CD14-positive monocyte (primary cell): ENCODE measurements at regions not wholly inside any gene's neighbourhood (a gene's known extent, or its start where the extent isn't known, plus 50 kb on each side); places are given as distances from the start of the nearest gene placed in this dataset.

Experiments
- DNase-seq, 3 donors: peaks; one replicate each; pipeline ENCODE4 v3.0.0-alpha.2; 2011 to 2022
- H2AFZ ChIP-seq: 2 replicates; pipeline ENCODE4 v1.6.0; 2012; ENCODE audit warnings: mild to moderate bottlenecking, low read depth, low read length, inconsistent platforms; ENCODE audit not compliant: insufficient read depth, poor library complexity, severe bottlenecking
- H3K27ac ChIP-seq, 2 donors: 1 replicate in 1 of 2; 2 replicates in 1 of 2; pipeline ENCODE4 v1.5.1; 2012 to 2013; ENCODE audit warnings: low read length in 2 of 2, control low read depth in 1 of 2, inconsistent platforms in 1 of 2, low read depth in 1 of 2, mild to moderate bottlenecking in 1 of 2
- H3K27me3 ChIP-seq, 2 donors: one replicate each; pipeline versions ENCODE4 v1.6.0 to v1.6.1; 2011 to 2013; ENCODE audit warnings: low read length in 2 of 2; ENCODE audit not compliant: control insufficient read depth in 2 of 2, insufficient read depth in 2 of 2
- H3K36me3 ChIP-seq, 2 donors: replicated peaks in 1 of 2; 1 replicate in 1 of 2; 2 replicates in 1 of 2; pipeline versions ENCODE4 v1.5.1 to v1.6.1; 2012 to 2013; ENCODE audit warnings: low read length in 2 of 2, control low read depth in 1 of 2, inconsistent platforms in 1 of 2, mild to moderate bottlenecking in 1 of 2; ENCODE audit not compliant: insufficient read depth in 2 of 2, control insufficient read depth in 1 of 2
- H3K4me1 ChIP-seq, 2 donors: 1 replicate in 1 of 2; 2 replicates in 1 of 2; pipeline versions ENCODE4 v1.5.1 to v1.6.1; 2012 to 2013; ENCODE audit warnings: low read length in 2 of 2, control low read depth in 1 of 2, inconsistent platforms in 1 of 2, mild to moderate bottlenecking in 1 of 2, moderate library complexity in 1 of 2; ENCODE audit not compliant: insufficient read depth in 2 of 2, control insufficient read depth in 1 of 2
- H3K4me2 ChIP-seq: replicated peaks from 2 replicates; pipeline ENCODE3; 2012; ENCODE audit warnings: low read length, moderate library complexity, mild to moderate bottlenecking; ENCODE audit not compliant: poor library complexity, severe bottlenecking; ENCODE audit errors: extremely low read depth
- H3K4me3 ChIP-seq, 3 experiments: fragments of 200-600 bp in 1 of 3; sonication (generic) in 1 of 3; replicated peaks in 1 of 3; 1 replicate in 2 of 3; 2 replicates in 1 of 3; pipeline ENCODE4 v1.5.1; 2011 to 2013; ENCODE audit warnings: low read length in 3 of 3, mild to moderate bottlenecking in 3 of 3, control low read depth in 2 of 3, low read depth in 2 of 3, inconsistent platforms in 1 of 3, moderate library complexity in 1 of 3
- H3K79me2 ChIP-seq: 2 replicates; pipeline ENCODE4 v1.6.0; 2012; ENCODE audit warnings: mild to moderate bottlenecking, control low read depth, inconsistent platforms, low read length, moderate library complexity; ENCODE audit not compliant: insufficient read depth
- H3K9ac ChIP-seq: 2 replicates; pipeline ENCODE4 v1.6.0; 2017; ENCODE audit warnings: low read length, mild to moderate bottlenecking; ENCODE audit not compliant: insufficient read depth, poor library complexity, severe bottlenecking
- H3K9me3 ChIP-seq, 2 donors: replicated peaks in 1 of 2; 1 replicate in 1 of 2; 2 replicates in 1 of 2; pipeline versions ENCODE4 v1.5.1 to v1.6.1; 2012 to 2013; ENCODE audit warnings: low read length in 2 of 2, control low read depth in 1 of 2; ENCODE audit not compliant: control insufficient read depth in 1 of 2, insufficient read depth in 1 of 2
- H4K20me1 ChIP-seq: 2 replicates; pipeline ENCODE4 v1.6.0; 2012; ENCODE audit warnings: mild to moderate bottlenecking, low read length, control low read depth, moderate library complexity; ENCODE audit not compliant: insufficient read depth
- H3K27ac Mint-ChIP-seq, 7 donors: one replicate each; pipeline ENCODE4 v1.8.0; 2020; ENCODE audit warnings: mild to moderate bottlenecking in 7 of 7, mixed read lengths in 7 of 7, moderate library complexity in 6 of 7, inconsistent platforms in 2 of 7
- H3K27me3 Mint-ChIP-seq, 3 donors: one replicate each; pipeline ENCODE4 v1.8.0; 2021 to 2022; ENCODE audit warnings: low read depth in 3 of 3, mild to moderate bottlenecking in 3 of 3, mixed read lengths in 3 of 3, moderate library complexity in 3 of 3, inconsistent platforms in 1 of 3
- H3K36me3 Mint-ChIP-seq, 2 donors: one replicate each; pipeline ENCODE4 v1.8.0; 2020; ENCODE audit warnings: mixed read lengths in 2 of 2, inconsistent platforms in 1 of 2, mild to moderate bottlenecking in 1 of 2
- H3K4me1 Mint-ChIP-seq: one replicate; pipeline ENCODE4 v1.8.0; 2020; ENCODE audit warnings: mild to moderate bottlenecking, mixed read lengths
- H3K4me3 Mint-ChIP-seq, 2 donors: one replicate each; pipeline ENCODE4 v1.8.0; 2020; ENCODE audit warnings: mild to moderate bottlenecking in 2 of 2, mixed read lengths in 2 of 2, moderate library complexity in 1 of 2
- H3K9me3 Mint-ChIP-seq, 7 donors: one replicate each; pipeline ENCODE4 v1.8.0; 2020 to 2022; ENCODE audit warnings: mixed read lengths in 7 of 7, mild to moderate bottlenecking in 6 of 7, moderate library complexity in 6 of 7, inconsistent platforms in 2 of 7
- CTCF ChIP-seq: fragments of 200-600 bp; IDR thresholded peaks from one replicate; pipeline ENCODE4 v1.8.0; 2022; ENCODE audit warnings: antibody characterized with exemption, mild to moderate bottlenecking
- WGBS: methylation state at CpG from one replicate; pipeline ENCODE4 v1.1.5; 2013; ENCODE audit warnings: missing lambda C conversion rate; ENCODE audit not compliant: insufficient coverage; 5-methylcytosine and 5-hydroxymethylcytosine counted together
- intact Hi-C, 2 donors: fragments of 100-400 bp; cut with micrococcal nuclease; formaldehyde crosslinking; loops; one replicate each; pipeline versions ENCODE4 v1.15.0 to v1.15.1; 2023

DNA sequence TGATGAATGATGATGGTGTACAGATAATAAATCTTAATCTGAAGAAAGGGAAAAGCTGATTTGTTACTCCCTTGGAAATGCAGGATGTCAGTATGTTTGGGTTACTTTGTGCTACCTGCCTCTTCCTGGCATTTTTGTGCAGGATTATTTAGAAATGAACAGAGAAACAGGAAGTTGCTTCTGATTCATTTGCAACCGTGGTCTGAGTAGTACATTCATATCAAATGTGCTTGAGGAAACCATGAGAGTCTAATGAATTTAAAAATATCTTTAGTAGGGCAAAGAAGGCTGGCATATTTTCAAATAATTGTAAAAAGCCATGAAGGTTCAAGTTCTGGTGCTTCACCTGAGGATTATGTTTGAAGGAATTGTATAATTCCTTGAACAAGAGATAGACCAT lies 391.6 kb downstream of the TMEM161B start:
- Mint-ChIP-seq H3K27ac (no peak overlapping the region), H3K27me3 (no peaks in the 10 kb centered on the region), H3K36me3 (no peaks in the 10 kb centered on the region), H3K4me3 (no peak overlapping the region), H3K9me3 (peaks cover 0 to 5% (median 0%) of the 10 kb centered on the region in 7 donors), H3K4me1 (no peaks in the 10 kb centered on the region)
- no peaks in the 10 kb centered on the region for H3K36me3 ChIP-seq
- H3K4me1 ChIP-seq: no peaks in the 10 kb centered on the region
- intact Hi-C loops: no loop called here
- H3K9ac ChIP-seq: no peak overlapping the region
- no peak overlapping the region for H3K4me2 ChIP-seq
- no peak overlapping the region for H3K27ac ChIP-seq
- H3K27me3 ChIP-seq: no peaks in the 10 kb centered on the region
- no peak overlapping the region for H2AFZ ChIP-seq
- H3K4me3 ChIP-seq: no peak overlapping the region
- H3K9me3 ChIP-seq: no peaks in the 10 kb centered on the region
- no peaks in the 10 kb centered on the region for H3K79me2 ChIP-seq
- no CpG with 5 or more reads among the region's 1 CpG for WGBS
- DNase-seq: no peak
- no peak for TF ChIP-seq CTCF
- no peaks in the 10 kb centered on the region for H4K20me1 ChIP-seq

DNA sequence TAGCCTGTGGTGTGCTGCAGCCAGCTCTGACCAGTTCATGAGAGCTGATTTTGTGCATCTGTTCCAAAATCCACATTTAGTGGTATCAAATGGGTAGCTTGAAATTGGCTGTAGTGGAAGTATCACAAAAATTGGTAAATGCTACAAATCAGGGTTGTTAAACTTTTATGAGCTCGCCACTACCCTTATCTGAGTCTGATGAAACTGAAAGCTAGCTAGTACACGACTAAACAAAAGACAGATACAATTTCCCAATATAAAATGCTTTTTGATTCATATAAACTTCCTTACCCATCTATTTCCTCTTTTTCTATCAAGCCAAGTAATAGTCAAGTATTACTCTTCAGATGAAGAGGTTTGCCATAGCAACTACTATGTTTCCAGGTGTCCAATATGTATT lies 392.0 kb downstream of the TMEM161B start:
- H3K27ac ChIP-seq: no peak overlapping the region
- no peak overlapping the region for H3K4me3 ChIP-seq
- Mint-ChIP-seq H3K9me3 (peaks cover 0 to 5% (median 0%) of the 10 kb centered on the region in 7 donors), H3K4me1 (no peaks in the 10 kb centered on the region), H3K27ac (no peak overlapping the region), H3K36me3 (no peaks in the 10 kb centered on the region), H3K27me3 (no peaks in the 10 kb centered on the region), H3K4me3 (no peak overlapping the region)
- no peak overlapping the region for H2AFZ ChIP-seq
- no peak for DNase-seq
- intact Hi-C loops: no loop called here
- no CpG with 5 or more reads among the region's 2 CpGs for WGBS
- H3K27me3 ChIP-seq: no peaks in the 10 kb centered on the region
- no peaks in the 10 kb centered on the region for H4K20me1 ChIP-seq
- H3K4me2 ChIP-seq: no peak overlapping the region
- H3K9me3 ChIP-seq: no peaks in the 10 kb centered on the region
- no peaks in the 10 kb centered on the region for H3K4me1 ChIP-seq
- no peak for TF ChIP-seq CTCF
- H3K9ac ChIP-seq: no peak overlapping the region
- no peaks in the 10 kb centered on the region for H3K36me3 ChIP-seq
- H3K79me2 ChIP-seq: no peaks in the 10 kb centered on the region
